Skeletal muscle satellite cell (primary cell): ENCODE measurements at regions not wholly inside any gene's neighbourhood (a gene's known extent, or its start where the extent isn't known, plus 50 kb on each side); places are given as distances from the start of the nearest gene placed in this dataset.
"Not testable (repeated sequence)": the region's sequence is repeated elsewhere in the genome, so short reads cannot be mapped to it uniquely, and the experiment has no call there.

Source experiments
- H3K27me3 ChIP-seq: 2 replicates; pipeline ENCODE4 v1.7.0; 2013; ENCODE audit warnings: low read length; ENCODE audit not compliant: control insufficient read depth, insufficient read depth
- H3K36me3 ChIP-seq: 2 replicates; pipeline ENCODE4 v1.7.0; 2013; ENCODE audit warnings: mild to moderate bottlenecking, control low read depth, low read length; ENCODE audit not compliant: insufficient read depth
- H3K4me1 ChIP-seq: 2 replicates; pipeline ENCODE4 v1.7.0; 2013; ENCODE audit warnings: low read length; ENCODE audit not compliant: control insufficient read depth, insufficient read depth
- H3K4me2 ChIP-seq: 2 replicates; pipeline ENCODE4 v1.7.0; 2013; ENCODE audit warnings: mild to moderate bottlenecking, low read length
- H3K4me3 ChIP-seq: 2 replicates; pipeline ENCODE4 v1.7.0; 2013; ENCODE audit warnings: low read length
- H3K9ac ChIP-seq: 2 replicates; pipeline ENCODE4 v1.7.0; 2013; ENCODE audit warnings: mild to moderate bottlenecking, low read depth, low read length, moderate library complexity
- H3K9me3 ChIP-seq: replicated peaks from 2 replicates; pipeline ENCODE4 v1.7.0; 2013; ENCODE audit warnings: mild to moderate bottlenecking, control low read depth, low read length

DNA sequence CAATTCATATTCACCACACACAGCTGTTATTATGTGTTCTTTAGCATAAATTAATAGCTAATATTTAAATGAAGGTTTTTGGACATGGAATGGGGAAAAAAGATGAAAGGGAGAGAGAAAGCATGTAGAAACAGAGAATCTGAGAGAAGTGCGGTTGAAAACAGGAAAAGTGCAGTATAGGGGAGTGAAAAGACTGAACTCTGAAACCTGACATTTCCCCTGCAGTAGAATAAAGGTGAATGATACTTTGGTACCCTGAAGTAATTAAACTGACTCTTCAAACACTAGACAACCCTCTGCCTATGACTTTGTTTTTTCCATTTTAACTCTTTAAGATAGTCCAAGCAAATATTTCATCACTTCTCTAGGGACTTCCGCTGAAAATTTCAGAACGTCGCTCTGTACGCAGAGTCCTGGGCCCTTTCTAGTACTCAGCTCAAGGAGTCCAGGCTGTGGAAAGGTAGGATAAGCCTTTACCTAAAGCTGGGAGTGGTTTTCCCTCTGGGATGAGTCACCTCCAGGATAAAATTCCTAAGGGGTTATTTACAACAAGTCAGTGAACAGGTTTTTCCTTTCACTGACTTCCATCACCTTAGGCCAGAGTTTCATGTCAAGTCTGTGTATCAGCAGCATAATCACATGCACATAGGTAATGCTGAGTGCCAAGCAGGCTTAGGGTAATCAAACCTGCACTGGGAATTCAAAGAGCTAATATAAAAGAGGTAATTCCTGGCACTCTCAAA, 614.5 kb downstream of the PKHD1 start:
- Histone ChIP-seq H3K9ac (no peak overlapping the region), H3K4me1 (no peaks in the 10 kb centered on the region), H3K27me3 (no peaks in the 10 kb centered on the region)

DNA sequence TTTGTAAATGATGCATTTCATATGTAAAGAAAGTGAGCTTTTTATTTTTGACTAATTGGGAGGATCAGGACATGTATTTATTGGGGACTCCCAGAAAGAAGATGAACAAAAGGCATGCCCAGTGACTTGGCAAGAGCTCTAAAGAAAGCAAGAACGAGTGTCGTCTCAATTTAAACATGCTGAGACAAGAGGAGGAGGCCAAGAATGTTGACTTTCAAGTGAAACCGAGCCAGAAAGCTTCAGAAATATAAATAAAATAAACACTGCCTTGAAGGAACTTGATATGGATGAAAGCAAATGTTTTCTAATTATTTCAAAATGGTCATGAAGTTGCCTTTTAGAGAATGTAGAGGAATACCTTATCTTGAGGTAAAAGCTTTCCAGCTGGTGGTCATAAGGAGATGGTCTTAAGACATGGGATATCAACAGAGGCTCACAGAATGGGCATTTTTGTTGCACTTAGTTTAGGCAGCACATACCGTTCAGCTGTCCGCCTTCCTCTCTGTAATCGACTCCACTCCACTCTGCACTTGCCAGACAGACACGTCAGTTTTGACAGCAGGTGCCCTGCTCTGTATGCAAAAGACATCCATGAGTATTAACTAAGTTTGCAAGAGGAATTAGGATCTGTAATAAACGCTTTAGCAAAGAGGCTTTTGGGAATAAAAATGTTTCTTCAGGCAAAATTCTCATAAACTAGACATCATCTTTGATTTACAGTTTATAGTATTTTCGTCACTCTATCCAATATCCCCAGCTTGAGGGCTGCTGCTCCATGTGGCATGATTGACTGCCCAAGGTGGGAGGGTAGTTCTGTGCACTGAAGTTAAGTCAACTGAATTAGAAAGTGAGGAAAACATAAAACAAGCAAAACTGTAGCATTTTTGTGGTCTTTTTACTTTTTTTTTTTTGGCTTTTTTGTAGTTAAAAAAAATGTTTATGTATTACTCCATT, 613.1 kb downstream of the PKHD1 start:
- Histone ChIP-seq H3K4me3 (no peak overlapping the region), H3K4me2 (no peak overlapping the region), H3K9ac (no peak overlapping the region), H3K9me3 (no peaks in the 10 kb centered on the region), H3K4me1 (no peaks in the 10 kb centered on the region), H3K36me3 (no peaks in the 10 kb centered on the region), H3K27me3 (no peaks in the 10 kb centered on the region)

More for the DNA sequence above, 614.5 kb downstream of the PKHD1 start:
- Histone ChIP-seq H3K4me3 (no peak overlapping the region), H3K9me3 (no peaks in the 10 kb centered on the region), H3K4me2 (no peak overlapping the region), H3K36me3 (no peaks in the 10 kb centered on the region)

DNA sequence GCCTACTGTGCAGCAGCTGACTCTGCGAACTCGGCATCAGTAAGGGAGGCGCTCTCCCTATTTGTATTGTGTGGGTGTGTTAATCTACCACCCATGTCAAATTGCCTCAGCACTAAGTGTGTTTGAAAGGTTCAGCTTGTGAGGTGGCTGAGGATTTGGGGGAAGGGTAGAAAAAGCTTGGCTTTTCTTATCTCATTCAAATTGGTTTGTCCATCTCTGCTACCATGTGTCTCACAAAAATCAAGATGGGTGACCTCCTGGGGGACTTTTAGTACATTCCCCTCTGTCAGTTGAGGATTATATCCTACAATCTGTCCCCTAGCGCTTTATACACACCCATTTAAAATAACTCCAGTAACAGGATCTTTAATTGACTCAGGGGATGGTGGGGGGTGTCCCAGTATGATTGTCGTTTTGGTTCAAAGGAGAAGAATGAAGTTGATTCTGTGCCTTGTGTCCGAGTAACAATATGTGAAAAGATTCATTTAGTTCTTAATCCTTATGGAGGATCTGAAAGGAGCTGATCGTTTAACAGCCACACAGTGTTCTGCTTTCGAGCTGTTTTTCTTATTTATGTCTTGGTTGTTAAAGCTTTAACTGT, 609.6 kb downstream of the PKHD1 start:
- Histone ChIP-seq H3K4me2 (no peak overlapping the region), H3K36me3 (no peaks in the 10 kb centered on the region), H3K4me3 (no peak overlapping the region)

DNA sequence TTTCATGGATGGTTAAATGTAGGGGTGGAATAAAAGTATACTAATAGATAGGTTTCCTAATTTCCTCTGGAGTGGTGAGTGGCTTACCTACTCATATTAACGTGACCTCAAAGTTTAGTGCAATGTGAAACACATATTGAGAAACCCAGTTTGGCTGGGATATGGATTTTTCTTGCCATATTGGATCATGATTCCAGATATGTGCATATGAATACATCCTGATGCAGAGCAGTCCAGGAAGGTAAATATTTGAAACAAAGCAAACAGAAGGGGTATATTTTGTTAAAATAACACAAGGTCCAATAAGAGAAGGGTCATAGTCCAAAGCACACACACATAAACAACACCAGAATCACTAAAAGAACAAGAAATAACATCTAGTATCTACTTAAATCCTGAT, 608.1 kb downstream of the PKHD1 start:
- Histone ChIP-seq H3K4me1 (no peaks in the 10 kb centered on the region), H3K4me3 (no peak overlapping the region), H3K27me3 (no peaks in the 10 kb centered on the region), H3K4me2 (no peak overlapping the region), H3K9me3 (no peaks in the 10 kb centered on the region), H3K9ac (no peak overlapping the region), H3K36me3 (no peaks in the 10 kb centered on the region)

More for the DNA sequence above, 609.6 kb downstream of the PKHD1 start:
- H3K27me3 ChIP-seq = no peaks in the 10 kb centered on the region
- H3K9ac ChIP-seq = no peak overlapping the region
- no peaks in the 10 kb centered on the region for H3K4me1 ChIP-seq
- H3K9me3 ChIP-seq = no peaks in the 10 kb centered on the region

DNA sequence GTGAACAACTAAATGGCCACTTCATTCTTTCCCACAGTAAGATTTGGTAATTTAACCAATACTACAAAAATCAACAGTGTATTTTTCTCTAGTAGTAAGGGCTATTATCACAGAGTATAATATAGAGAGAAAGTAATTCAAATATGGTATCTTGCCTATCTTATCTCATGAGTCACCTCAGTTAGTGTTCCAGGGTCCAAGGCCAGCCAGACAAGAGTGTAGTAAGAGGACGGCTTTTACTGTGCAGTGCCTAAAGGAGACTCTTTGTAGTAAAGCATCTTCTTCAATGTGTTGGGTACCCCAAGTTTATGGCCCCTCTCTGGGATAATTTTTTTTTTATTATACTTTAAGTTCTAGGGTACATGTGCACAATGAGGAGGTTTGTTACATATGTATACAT, 607.4 kb downstream of the PKHD1 start:
- H3K36me3 ChIP-seq = no peaks in the 10 kb centered on the region
- no peak overlapping the region for H3K9ac ChIP-seq
- no peaks in the 10 kb centered on the region for H3K27me3 ChIP-seq
- H3K4me1 ChIP-seq = no peaks in the 10 kb centered on the region
- no peak overlapping the region for H3K4me3 ChIP-seq
- H3K9me3 ChIP-seq = no peaks in the 10 kb centered on the region
- H3K4me2 ChIP-seq = no peak overlapping the region

DNA sequence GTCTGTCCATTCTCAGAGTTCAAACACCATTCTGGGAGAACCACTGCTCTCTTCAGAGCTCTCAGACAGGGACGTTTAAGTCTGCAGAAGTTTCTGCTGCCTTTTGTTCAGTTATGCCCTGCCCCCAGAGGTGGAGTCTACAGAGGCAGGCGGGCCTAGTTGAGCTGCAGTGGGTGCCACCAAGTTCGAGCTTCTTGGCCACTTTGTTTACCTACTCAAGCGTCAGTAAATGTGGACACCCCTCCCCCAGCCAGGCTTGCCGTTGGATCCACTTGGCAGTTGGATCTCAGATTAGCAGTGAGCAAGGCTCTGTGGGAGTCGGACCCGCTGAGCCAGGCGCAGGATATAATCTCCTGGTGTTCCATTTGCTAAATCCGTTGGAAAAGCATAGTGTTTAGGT, 601.5 kb downstream of the PKHD1 start:
- not testable (repeated sequence) for H3K9me3 ChIP-seq, H3K27me3 ChIP-seq, H3K4me3 ChIP-seq, H3K36me3 ChIP-seq, H3K9ac ChIP-seq, H3K4me2 ChIP-seq, H3K4me1 ChIP-seq

DNA sequence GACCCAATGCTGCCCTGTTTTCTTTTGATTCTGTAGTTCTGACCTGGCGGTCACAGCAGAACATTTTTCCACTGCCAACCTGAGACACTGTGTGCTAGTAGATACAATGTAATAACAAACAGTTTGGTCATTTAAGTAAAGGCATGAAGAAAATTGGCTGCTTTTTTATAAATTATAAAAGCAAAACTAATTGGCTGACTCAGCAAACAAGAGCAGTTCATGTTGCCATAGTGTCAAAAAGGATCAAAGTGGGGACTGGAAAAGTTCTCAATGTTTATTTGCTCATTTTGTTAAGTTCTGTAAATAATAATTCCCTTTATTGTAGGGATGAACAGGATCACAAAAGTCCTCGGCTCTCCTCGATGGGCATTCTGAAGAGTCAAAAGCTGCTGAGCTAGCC, 599.5 kb downstream of the PKHD1 start:
- no peaks in the 10 kb centered on the region for H3K27me3 ChIP-seq
- H3K4me1 ChIP-seq = no peaks in the 10 kb centered on the region
- H3K9me3 ChIP-seq = no peaks in the 10 kb centered on the region
- H3K4me3 ChIP-seq = no peak overlapping the region
- H3K9ac ChIP-seq = no peak overlapping the region
- no peaks in the 10 kb centered on the region for H3K36me3 ChIP-seq
- H3K4me2 ChIP-seq = no peak overlapping the region

DNA sequence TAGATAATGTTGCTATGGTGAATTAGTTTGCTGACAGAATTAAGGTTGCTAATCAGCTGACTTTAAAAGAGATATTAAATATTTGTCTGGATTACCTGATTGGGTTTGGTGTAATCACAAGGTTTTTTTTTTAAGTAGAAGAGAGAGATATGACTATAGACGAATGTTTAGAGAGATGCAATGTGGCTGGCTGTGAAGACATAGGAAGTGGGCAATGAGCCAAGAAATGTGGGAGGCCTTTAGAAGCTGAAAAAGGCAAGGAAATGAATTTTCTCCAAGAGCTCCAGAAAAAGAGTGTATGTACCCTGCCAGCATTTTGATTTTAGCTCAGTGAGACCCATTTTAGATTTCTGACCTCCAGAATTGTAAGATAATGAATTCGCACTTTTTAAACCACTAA, 598.3 kb downstream of the PKHD1 start:
- H3K9me3 ChIP-seq = peaks cover under 1% of the 10 kb centered on the region
- H3K9ac ChIP-seq = no peak overlapping the region
- H3K4me3 ChIP-seq = no peak overlapping the region
- H3K4me2 ChIP-seq = no peak overlapping the region
- no peaks in the 10 kb centered on the region for H3K36me3 ChIP-seq
- H3K27me3 ChIP-seq = no peaks in the 10 kb centered on the region
- H3K4me1 ChIP-seq = no peaks in the 10 kb centered on the region

DNA sequence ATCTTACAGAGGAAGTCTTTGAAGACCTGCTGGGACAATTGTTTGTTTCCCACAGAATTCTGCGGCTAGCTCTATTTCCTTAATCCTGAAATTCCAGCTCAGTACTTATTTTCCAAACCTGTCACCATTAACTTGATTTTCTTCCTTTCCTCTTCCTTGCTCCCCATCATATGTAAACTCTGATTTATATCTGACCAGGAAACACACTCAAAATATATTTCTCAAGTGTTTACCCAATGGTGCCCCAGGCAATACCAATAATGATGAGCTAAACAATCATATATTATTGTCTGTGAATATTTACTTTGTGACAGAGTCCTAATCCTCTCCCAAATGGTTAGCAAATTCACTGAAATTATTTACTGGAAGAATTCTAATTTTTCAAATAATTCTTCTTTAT, 597.3 kb downstream of the PKHD1 start:
- H3K9me3 ChIP-seq = peaks cover 6% of the 10 kb centered on the region

DNA sequence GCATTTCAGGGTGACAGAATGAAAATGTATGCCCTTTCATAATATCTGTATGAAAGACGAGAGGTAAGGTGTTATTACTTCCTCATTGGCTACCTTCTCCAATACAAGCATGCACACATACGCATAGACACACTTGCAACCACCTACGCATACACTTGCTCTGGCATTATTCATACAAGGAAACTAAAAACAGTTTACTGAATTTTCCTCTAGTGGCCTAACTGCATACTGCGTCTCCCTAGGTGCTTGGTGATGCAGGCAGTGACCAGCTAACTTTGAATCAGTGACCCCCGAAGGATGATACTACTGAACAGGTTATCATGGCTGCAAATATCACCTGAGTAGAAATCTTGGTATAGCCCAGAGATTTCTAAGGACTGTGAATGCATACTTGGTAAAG, 593.1 kb downstream of the PKHD1 start:
- H3K36me3 ChIP-seq = no peaks in the 10 kb centered on the region
- H3K4me3 ChIP-seq = no peak overlapping the region
- H3K4me2 ChIP-seq = no peak overlapping the region
- H3K9me3 ChIP-seq = peaks cover 8% of the 10 kb centered on the region
- H3K27me3 ChIP-seq = no peaks in the 10 kb centered on the region
- no peak overlapping the region for H3K9ac ChIP-seq
- no peaks in the 10 kb centered on the region for H3K4me1 ChIP-seq

More for the DNA sequence above, 597.3 kb downstream of the PKHD1 start:
- Histone ChIP-seq H3K36me3 (no peaks in the 10 kb centered on the region), H3K4me1 (no peaks in the 10 kb centered on the region), H3K27me3 (no peaks in the 10 kb centered on the region), H3K4me2 (no peak overlapping the region), H3K4me3 (no peak overlapping the region), H3K9ac (no peak overlapping the region)

DNA sequence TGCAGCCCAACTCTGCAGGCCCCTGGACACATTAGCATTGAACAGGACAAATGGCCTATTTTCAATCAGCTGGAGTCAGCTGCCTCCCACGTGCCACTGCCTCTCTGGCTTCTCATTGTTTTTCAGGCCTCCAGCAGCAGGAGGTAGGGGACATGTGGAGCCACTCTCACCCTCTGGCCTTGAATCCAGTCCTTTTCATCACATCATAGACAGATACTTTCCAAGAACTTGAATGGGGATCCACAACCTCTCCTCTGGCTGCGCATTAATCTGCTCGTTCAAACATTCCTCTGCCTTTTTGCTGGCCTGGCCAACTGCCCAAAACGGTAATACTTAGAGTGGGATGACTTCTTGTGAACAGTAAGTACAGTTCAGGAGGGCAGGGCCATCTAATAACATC, 592.3 kb downstream of the PKHD1 start:
- no peak overlapping the region for H3K4me2 ChIP-seq
- H3K9me3 ChIP-seq = peaks cover 8% of the 10 kb centered on the region
- no peaks in the 10 kb centered on the region for H3K36me3 ChIP-seq
- no peaks in the 10 kb centered on the region for H3K27me3 ChIP-seq
- no peak overlapping the region for H3K9ac ChIP-seq
- no peak overlapping the region for H3K4me3 ChIP-seq
- H3K4me1 ChIP-seq = no peaks in the 10 kb centered on the region
